Activated CD4-positive, alpha-beta T cell treated with anti-CD3 and anti-CD28 coated beads, Interleukin-2, amount 10 ng/mL, durations not matched to agents 7 days and 5 days (primary cell): ENCODE measurements at regions not wholly inside any gene's neighbourhood (a gene's known extent, or its start where the extent isn't known, plus 50 kb on each side); places are given as distances from the start of the nearest gene placed in this dataset.

Experiments
- CTCF ChIA-PET: fragments of 350-600 bp; sonication (Branson Sonifier 250); formaldehyde crosslinking; loops from one replicate; lab custom pipeline; 2021; ENCODE audit warnings: antibody characterized with exemption; lab: Charles Lee
- POLR2A ChIA-PET: fragments of 350-600 bp; sonication (Branson Sonifier 250); formaldehyde crosslinking; loops from one replicate; lab custom pipeline; 2021; ENCODE audit warnings: antibody characterized with exemption; lab: Charles Lee
- DNase-seq: peaks from one replicate; pipeline ENCODE4 v3.0.0-alpha.2; 2020
- H3K27ac Mint-ChIP-seq: one replicate; pipeline ENCODE4 v1.8.0; 2021; ENCODE audit warnings: mild to moderate bottlenecking, moderate library complexity, mixed read lengths
- H3K27me3 Mint-ChIP-seq: one replicate; pipeline ENCODE4 v1.8.0; 2021; ENCODE audit warnings: mixed read lengths
- H3K36me3 Mint-ChIP-seq: one replicate; pipeline ENCODE4 v1.8.0; 2021; ENCODE audit warnings: low read depth, mixed read lengths
- H3K4me1 Mint-ChIP-seq: one replicate; pipeline ENCODE4 v1.8.0; 2021; ENCODE audit warnings: mixed read lengths
- H3K4me3 Mint-ChIP-seq: one replicate; pipeline ENCODE4 v1.8.0; 2021; ENCODE audit warnings: mild to moderate bottlenecking, moderate library complexity, mixed read lengths
- H3K9me3 Mint-ChIP-seq: one replicate; pipeline ENCODE4 v1.8.0; 2021; ENCODE audit warnings: mixed read lengths

- Mint-ChIP-seq H3K36me3 (no peaks in the 10 kb centered on the region), H3K4me3 (no peak overlapping the region), H3K9me3 (no peaks in the 10 kb centered on the region), H3K27ac (no peak overlapping the region), H3K27me3 (peaks cover 2% of the 10 kb centered on the region), H3K4me1 (no peaks in the 10 kb centered on the region)
- no peak for DNase-seq
- POLR2A ChIA-PET = no interaction called here
- CTCF ChIA-PET = no interaction called here
Measured at GRCh38 chr15:25514522-25514921, 75.7 kb upstream of the UBE3A start.

DNA sequence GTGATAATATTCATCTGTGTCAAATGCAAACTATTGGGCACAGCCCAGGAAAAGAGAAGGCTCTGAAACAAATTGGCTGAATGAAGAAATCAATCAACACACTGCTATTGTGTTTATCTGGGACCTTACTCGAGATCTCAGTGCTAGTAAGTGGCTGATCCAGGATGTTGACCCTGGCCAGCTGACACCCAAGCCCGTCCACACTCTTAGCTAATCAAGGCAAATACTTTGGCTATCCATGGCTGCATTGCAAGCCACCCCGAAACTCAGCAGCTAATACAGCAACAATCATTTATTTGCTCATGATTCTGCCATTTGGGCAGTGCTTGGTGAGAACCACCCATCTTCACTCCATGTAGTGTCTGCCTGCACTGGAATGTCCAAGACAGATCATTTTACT is 74.1 kb upstream of the UBE3A start:
- no peak overlapping the region for H3K27ac Mint-ChIP-seq
- H3K27me3 Mint-ChIP-seq = no peaks in the 10 kb centered on the region
- ChIA-PET CTCF (no interaction called here), POLR2A (no interaction called here)
- no peaks in the 10 kb centered on the region for H3K36me3 Mint-ChIP-seq
- H3K9me3 Mint-ChIP-seq = no peaks in the 10 kb centered on the region
- H3K4me3 Mint-ChIP-seq = no peak overlapping the region
- DNase-seq = no peak
- H3K4me1 Mint-ChIP-seq = no peaks in the 10 kb centered on the region

GRCh38 chr15:25510146-25510545 is 71.3 kb upstream of the UBE3A start:
- H3K27me3 Mint-ChIP-seq = no peaks in the 10 kb centered on the region
- no peak overlapping the region for H3K4me3 Mint-ChIP-seq
- no peak overlapping the region for H3K27ac Mint-ChIP-seq
- POLR2A ChIA-PET = no interaction called here
- CTCF ChIA-PET = no interaction called here
- H3K4me1 Mint-ChIP-seq = no peaks in the 10 kb centered on the region
- no peaks in the 10 kb centered on the region for H3K9me3 Mint-ChIP-seq
- H3K36me3 Mint-ChIP-seq = no peaks in the 10 kb centered on the region
- no peak for DNase-seq

DNA sequence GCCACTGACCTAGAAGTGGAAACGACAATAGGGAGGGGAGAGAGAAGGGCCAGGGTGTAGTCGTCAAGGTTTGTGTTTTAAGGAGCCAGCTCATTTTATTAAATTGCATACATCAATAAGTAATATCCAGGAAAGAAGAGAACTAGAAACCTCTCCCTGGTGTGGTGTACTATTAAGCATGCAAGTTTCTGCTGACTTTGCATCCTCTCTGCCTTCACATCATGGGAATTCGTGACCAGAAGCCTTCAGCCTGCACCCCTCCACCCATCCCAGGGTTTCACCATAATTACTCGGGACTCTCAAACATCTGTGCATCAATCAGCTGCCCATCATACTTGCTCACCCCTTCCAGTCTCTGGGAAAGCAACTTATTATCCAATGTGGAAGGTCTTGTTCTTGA is 70.9 kb upstream of the UBE3A start:
- Mint-ChIP-seq H3K9me3 (no peaks in the 10 kb centered on the region), H3K4me3 (no peak overlapping the region), H3K27ac (no peak overlapping the region), H3K4me1 (no peaks in the 10 kb centered on the region), H3K27me3 (no peaks in the 10 kb centered on the region), H3K36me3 (no peaks in the 10 kb centered on the region)
- DNase-seq = no peak
- ChIA-PET CTCF (no interaction called here), POLR2A (no interaction called here)

DNA sequence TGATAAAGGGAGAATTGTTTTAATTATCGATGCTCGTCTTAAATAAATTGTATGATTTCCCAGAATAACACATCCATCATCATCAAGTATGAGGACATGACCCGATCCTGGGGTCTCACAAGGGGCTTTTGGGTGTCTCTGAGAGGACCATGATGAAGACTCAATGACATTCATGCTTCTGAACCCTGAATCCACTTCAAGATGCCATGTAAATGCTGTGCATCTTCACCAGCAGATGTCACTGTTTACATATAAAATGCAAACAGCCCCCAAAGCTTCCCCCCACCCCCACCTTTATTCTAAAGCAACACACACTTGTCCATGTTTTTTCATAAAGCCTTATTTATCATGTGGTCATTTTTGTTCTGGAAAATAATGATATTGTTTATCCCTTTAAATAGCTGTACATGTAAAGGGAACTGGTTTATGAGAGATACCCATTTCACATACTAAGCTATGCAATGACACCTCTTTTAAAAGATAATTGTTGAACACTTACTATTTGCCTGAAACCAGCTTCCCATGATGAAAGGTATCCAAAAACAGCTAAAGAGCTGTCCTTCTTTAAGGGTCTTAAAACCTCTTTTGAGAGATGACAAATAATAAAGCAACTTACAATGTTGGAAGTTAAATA is 69.7 kb upstream of the UBE3A start:
- Mint-ChIP-seq H3K4me3 (no peak overlapping the region), H3K4me1 (no peaks in the 10 kb centered on the region), H3K27me3 (no peaks in the 10 kb centered on the region), H3K36me3 (no peaks in the 10 kb centered on the region), H3K9me3 (no peaks in the 10 kb centered on the region), H3K27ac (no peak overlapping the region)
- CTCF ChIA-PET = interaction anchor here (0.6 to 1.1 kb wide), 6 partner anchors 10 to 1930 kb away, joined by 3 to 5 read pairs (median 3); no protein-coding TSS in a partner anchor
- peak; percentile 8 for DNase-seq
- POLR2A ChIA-PET = no interaction called here

GRCh38 chr15:25504307-25504706 is 65.5 kb upstream of the UBE3A start:
- CTCF ChIA-PET = no interaction called here
- H3K4me1 Mint-ChIP-seq = no peaks in the 10 kb centered on the region
- POLR2A ChIA-PET = no interaction called here
- no peaks in the 10 kb centered on the region for H3K36me3 Mint-ChIP-seq
- no peak overlapping the region for H3K27ac Mint-ChIP-seq
- no peaks in the 10 kb centered on the region for H3K9me3 Mint-ChIP-seq
- H3K27me3 Mint-ChIP-seq = no peaks in the 10 kb centered on the region
- no peak overlapping the region for H3K4me3 Mint-ChIP-seq
- no peak for DNase-seq

DNA sequence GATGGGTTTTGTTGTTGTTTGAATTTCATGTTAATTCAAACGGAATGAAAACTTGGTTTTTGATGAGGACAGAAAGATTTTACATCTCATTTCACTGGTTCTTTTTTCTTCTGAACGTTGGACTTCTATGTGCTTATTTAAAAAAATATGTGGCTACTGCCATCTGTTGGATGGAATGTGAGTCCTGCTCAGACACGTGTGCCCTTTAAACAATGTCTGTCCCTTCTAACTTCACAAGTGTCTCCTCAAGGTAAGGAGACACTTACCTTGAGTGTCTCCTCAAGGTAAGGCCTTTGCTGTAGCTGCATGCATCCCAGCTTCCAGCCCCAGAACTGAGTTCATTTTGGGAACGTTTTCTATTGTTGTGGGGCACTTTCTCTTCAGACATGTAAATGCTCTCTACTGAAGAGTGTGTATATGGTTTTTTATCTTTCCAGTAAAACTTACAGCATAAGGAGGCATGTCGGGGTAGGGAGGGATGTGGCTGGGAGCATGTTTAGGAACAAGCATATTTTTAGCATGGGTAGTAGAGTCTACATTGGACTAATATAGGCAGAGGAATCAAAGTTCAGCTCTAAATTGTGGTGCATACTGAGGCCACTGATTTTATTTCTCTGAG is 63.1 kb upstream of the UBE3A start:
- Mint-ChIP-seq H3K27me3 (no peaks in the 10 kb centered on the region), H3K4me3 (no peak overlapping the region), H3K27ac (no peak overlapping the region), H3K9me3 (no peaks in the 10 kb centered on the region), H3K4me1 (no peaks in the 10 kb centered on the region), H3K36me3 (no peaks in the 10 kb centered on the region)
- no peak for DNase-seq
- CTCF ChIA-PET = no interaction called here
- POLR2A ChIA-PET = no interaction called here

DNA sequence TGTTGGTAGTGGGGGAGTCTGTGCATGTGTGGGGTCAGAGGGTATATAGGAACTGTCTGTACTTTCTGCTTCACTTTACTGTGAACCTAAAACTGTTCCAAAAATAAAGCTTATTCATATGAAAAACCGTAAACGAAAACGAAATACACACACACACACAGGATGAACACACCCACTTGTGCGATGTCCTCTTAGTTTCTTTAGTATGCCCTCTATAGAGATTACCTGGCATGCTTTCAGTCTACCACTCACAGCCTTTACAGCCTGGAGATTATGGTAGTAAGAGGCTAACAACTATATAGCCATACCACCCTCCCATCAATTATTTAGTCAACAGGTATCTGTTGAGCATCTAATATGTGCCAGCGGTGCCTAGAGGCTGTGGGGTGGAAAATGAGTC is 60.0 kb upstream of the UBE3A start:
- POLR2A ChIA-PET = no interaction called here

GRCh38 chr15:25497934-25498333 is 59.1 kb upstream of the UBE3A start:
- CTCF ChIA-PET = interaction anchor here (0.9 kb wide), 1 partner anchor 11 kb away, joined by 3 read pairs; no protein-coding TSS in a partner anchor
- Mint-ChIP-seq H3K36me3 (no peaks in the 10 kb centered on the region), H3K4me1 (no peaks in the 10 kb centered on the region), H3K4me3 (no peak overlapping the region), H3K27ac (no peak overlapping the region), H3K27me3 (no peaks in the 10 kb centered on the region), H3K9me3 (peaks cover 2% of the 10 kb centered on the region)
- DNase-seq = no peak
- POLR2A ChIA-PET = no interaction called here

More for the DNA sequence above, 60.0 kb upstream of the UBE3A start:
- H3K27ac Mint-ChIP-seq = no peak overlapping the region
- CTCF ChIA-PET = interaction anchor here (0.9 kb wide), 1 partner anchor 10 kb away, joined by 3 read pairs; no protein-coding TSS in a partner anchor
- H3K27me3 Mint-ChIP-seq = no peaks in the 10 kb centered on the region
- H3K36me3 Mint-ChIP-seq = no peaks in the 10 kb centered on the region
- H3K4me1 Mint-ChIP-seq = no peaks in the 10 kb centered on the region
- peaks cover 2% of the 10 kb centered on the region for H3K9me3 Mint-ChIP-seq
- no peak for DNase-seq
- no peak overlapping the region for H3K4me3 Mint-ChIP-seq

- no peak for DNase-seq
- Mint-ChIP-seq H3K4me1 (no peaks in the 10 kb centered on the region), H3K4me3 (no peak overlapping the region), H3K27me3 (no peaks in the 10 kb centered on the region), H3K9me3 (peaks cover 6% of the 10 kb centered on the region), H3K27ac (no peak overlapping the region), H3K36me3 (no peaks in the 10 kb centered on the region)
- CTCF ChIA-PET = no interaction called here
- POLR2A ChIA-PET = no interaction called here
Measured at GRCh38 chr15:25493823-25494526, 55.2 kb upstream of the UBE3A start.

DNA sequence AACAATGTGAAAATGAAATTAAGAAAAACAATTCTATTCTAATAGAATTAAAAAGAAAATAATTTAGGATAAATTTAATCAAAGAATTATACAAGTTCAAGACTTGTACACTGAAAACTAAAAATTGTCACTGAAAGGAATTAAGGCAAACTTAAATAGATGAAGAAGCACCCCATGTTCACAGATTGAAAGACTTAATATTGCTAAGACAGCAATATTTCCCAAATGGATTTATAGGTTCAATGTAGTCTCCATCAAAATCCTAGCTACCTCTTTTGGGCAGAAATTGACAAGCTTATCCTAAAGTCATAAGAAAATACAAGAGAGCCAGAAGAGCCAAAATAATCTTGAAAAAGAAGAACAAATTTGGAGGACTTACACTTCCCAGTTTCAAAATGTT is 53.5 kb upstream of the UBE3A start:
- POLR2A ChIA-PET = interaction anchor here (0.7 kb wide), 1 partner anchor 13 kb away, joined by 3 read pairs; no protein-coding TSS in a partner anchor
- H3K9me3 Mint-ChIP-seq = peaks cover 10% of the 10 kb centered on the region
- no peaks in the 10 kb centered on the region for H3K4me1 Mint-ChIP-seq
- no peak overlapping the region for H3K4me3 Mint-ChIP-seq
- H3K36me3 Mint-ChIP-seq = no peaks in the 10 kb centered on the region
- no peak for DNase-seq
- H3K27ac Mint-ChIP-seq = no peak overlapping the region
- no peaks in the 10 kb centered on the region for H3K27me3 Mint-ChIP-seq
- CTCF ChIA-PET = interaction anchor here (1.4 kb wide), 1 partner anchor 14 kb away, joined by 3 read pairs; no protein-coding TSS in a partner anchor
